ENCODE measurements at regions not wholly inside any gene's neighbourhood (a gene's known extent, or its start where the extent isn't known, plus 50 kb on each side); places are given as distances from the start of the nearest gene placed in this dataset.

GRCh38 chr5:6083311-6083978 is 294.9 kb downstream of the MED10 start:
- no peak for TF ChIP-seq CTCF (IDR thresholded peaks at IDR 0.05; ENCODE audit: low read length)
- no peak for TF ChIP-seq EZH2 (optimal IDR thresholded peaks at IDR 0.05; ENCODE audit: low read depth, low read length)
- no peak for TF ChIP-seq EZH2phosphoT487 (IDR thresholded peaks at IDR 0.05; ENCODE audit: low read length)

Data from MM.1S (cell line).